ENCODE measurements at regions not wholly inside any gene's neighbourhood (a gene's known extent, or its start where the extent isn't known, plus 50 kb on each side); places are given as distances from the start of the nearest gene placed in this dataset.

GRCh38 chr6:169142538-169142844, 111.2 kb downstream of the THBS2 start:
- TF ChIP-seq CTCF (IDR thresholded peaks at IDR 0.05): no peak
- no peak for TF ChIP-seq POLR2A (IDR thresholded peaks at IDR 0.05)
- TF ChIP-seq POLR2AphosphoS5 (IDR thresholded peaks at IDR 0.05): no peak

Data from gastroesophageal sphincter (tissue), 3 donors.